C4-2B (cell line): ENCODE measurements at regions not wholly inside any gene's neighbourhood (a gene's known extent, or its start where the extent isn't known, plus 50 kb on each side); places are given as distances from the start of the nearest gene placed in this dataset.

Source experiments
- ZFX ChIP-seq: fragments of 450-650 bp; IDR thresholded peaks from 2 replicates; pipeline ENCODE4 v1.6.1; 2017
- TF ChIP-seq, protein P1 (sequence below): fragments of 450-650 bp; conservative IDR thresholded peaks from 2 replicates; pipeline ENCODE4 v1.5.1; 2017; ENCODE audit warnings: mild to moderate bottlenecking

DNA sequence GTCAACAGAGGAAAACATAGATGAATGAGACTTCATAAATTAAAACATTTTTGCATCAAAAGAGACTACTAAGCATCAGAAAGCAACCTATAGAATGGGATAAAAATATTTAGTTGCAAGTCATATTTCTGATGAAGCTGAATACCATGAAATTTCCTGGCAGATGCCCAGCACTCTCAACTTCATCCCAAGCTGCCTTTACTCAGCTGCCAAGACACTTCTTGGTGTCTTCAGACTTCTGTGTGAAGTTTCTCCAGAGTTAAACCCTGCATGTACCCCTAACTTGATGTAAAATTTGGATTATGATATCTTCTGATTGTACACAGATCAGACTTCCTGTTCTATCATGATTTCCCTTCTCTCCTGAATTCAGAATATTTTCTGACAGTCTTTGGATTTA lies 73.2 kb downstream of the AKR1C4 start:
- TF ChIP-seq, protein P1, sequence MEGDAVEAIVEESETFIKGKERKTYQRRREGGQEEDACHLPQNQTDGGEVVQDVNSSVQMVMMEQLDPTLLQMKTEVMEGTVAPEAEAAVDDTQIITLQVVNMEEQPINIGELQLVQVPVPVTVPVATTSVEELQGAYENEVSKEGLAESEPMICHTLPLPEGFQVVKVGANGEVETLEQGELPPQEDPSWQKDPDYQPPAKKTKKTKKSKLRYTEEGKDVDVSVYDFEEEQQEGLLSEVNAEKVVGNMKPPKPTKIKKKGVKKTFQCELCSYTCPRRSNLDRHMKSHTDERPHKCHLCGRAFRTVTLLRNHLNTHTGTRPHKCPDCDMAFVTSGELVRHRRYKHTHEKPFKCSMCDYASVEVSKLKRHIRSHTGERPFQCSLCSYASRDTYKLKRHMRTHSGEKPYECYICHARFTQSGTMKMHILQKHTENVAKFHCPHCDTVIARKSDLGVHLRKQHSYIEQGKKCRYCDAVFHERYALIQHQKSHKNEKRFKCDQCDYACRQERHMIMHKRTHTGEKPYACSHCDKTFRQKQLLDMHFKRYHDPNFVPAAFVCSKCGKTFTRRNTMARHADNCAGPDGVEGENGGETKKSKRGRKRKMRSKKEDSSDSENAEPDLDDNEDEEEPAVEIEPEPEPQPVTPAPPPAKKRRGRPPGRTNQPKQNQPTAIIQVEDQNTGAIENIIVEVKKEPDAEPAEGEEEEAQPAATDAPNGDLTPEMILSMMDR = no peak
- no peak for TF ChIP-seq ZFX
